ENCODE measurements at regions not wholly inside any gene's neighbourhood (a gene's known extent, or its start where the extent isn't known, plus 50 kb on each side); places are given as distances from the start of the nearest gene placed in this dataset.

DNA sequence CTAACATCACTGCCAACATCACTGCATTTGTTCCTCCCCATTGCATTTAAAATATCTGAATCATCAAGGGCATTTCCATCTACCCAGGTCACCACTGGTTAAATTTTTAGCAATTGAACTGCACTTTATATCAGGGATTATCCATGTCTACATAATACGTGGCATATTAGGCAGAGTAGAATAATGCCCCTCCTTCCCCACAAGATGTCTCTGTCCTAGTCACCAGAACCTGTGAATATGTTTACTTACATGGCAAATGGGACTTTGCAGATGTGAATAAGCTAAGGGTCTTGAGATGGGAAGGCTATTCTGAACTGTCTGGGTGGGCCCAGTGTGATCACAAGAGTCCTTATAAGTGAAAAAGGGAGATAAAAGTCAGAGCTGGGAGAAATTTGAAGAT is 181.7 kb upstream of the ARID2 start:
- no peak for DNase-seq (ENCODE audit: extremely low spot score, insufficient read length, low read depth)
- no peak for FAIRE-seq

GRCh38 chr12:45548426-45548825 is 181.1 kb upstream of the ARID2 start:
- FAIRE-seq: no peak
- DNase-seq (ENCODE audit: extremely low spot score, insufficient read length, low read depth): no peak

GRCh38 chr12:45549337-45549902 is 180.1 kb upstream of the ARID2 start:
- FAIRE-seq (no peak), DNase-seq (ENCODE audit: extremely low spot score, insufficient read length, low read depth) (no peak)

DNA sequence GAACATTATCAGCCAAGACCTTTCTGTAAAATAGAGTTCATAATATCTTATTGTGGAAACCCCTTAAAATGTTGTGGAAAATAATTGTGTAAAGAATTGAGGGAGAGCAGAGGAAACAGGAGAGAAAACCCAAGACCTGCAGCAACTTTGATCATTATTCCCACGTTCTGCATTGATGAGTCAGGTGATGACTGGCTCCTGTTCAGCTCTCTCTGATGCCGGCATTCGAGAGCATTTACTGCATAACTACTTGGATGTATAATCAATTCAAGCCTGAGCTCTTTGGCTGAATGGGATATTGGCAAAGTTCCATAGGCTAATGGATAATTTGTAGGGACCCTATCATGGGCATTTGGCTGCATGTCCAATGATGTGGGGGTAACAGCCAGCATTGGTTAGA is 176.3 kb upstream of the ARID2 start:
- FAIRE-seq: no peak

GRCh38 chr12:45557016-45557415 is 172.5 kb upstream of the ARID2 start:
- DNase-seq (ENCODE audit: extremely low spot score, insufficient read length, low read depth) (no peak), FAIRE-seq (no peak)

More for the DNA sequence above, 176.3 kb upstream of the ARID2 start:
- DNase-seq (ENCODE audit: extremely low spot score, insufficient read length, low read depth): no peak

GRCh38 chr12:45558353-45558752 is 171.2 kb upstream of the ARID2 start:
- FAIRE-seq: no peak

GRCh38 chr12:45559537-45559936 is 170.0 kb upstream of the ARID2 start:
- DNase-seq (ENCODE audit: extremely low spot score, insufficient read length, low read depth): no peak

More at GRCh38 chr12:45558353-45558752, 171.2 kb upstream of the ARID2 start:
- no peak for DNase-seq (ENCODE audit: extremely low spot score, insufficient read length, low read depth)

GRCh38 chr12:45560689-45561088 is 168.8 kb upstream of the ARID2 start:
- DNase-seq (ENCODE audit: extremely low spot score, insufficient read length, low read depth) (no peak), FAIRE-seq (no peak)

More at GRCh38 chr12:45559537-45559936, 170.0 kb upstream of the ARID2 start:
- FAIRE-seq: no peak

- no peak for FAIRE-seq
- no peak for DNase-seq (ENCODE audit: extremely low spot score, insufficient read length, low read depth)
Measured at GRCh38 chr12:45561488-45561887, 168.0 kb upstream of the ARID2 start.

DNA sequence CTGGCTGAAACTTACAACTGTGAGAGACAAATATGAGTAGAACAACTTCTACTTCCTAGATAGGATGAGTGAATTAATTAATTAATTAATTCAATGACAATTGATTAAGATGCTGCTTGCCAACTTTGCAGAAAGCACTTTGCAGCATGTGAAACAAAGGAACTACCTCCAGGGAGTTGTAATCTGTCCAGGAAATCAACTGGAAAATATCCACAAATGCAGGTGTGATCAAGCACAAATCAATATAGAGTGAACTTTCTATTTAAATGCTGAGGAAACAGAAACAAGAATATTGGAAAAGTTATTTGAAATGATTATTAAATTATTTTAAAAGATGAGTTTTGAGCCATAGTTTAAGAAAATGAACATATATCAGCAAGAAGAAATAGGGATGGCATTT is 163.9 kb upstream of the ARID2 start:
- FAIRE-seq (no peak), DNase-seq (ENCODE audit: extremely low spot score, insufficient read length, low read depth) (no peak)

- DNase-seq (ENCODE audit: extremely low spot score, insufficient read length, low read depth) (no peak), FAIRE-seq (no peak)
Measured at GRCh38 chr12:45566257-45566656, 163.2 kb upstream of the ARID2 start.

- DNase-seq (ENCODE audit: extremely low spot score, insufficient read length, low read depth) (no peak), FAIRE-seq (no peak)
Measured at GRCh38 chr12:45568808-45569207, 160.7 kb upstream of the ARID2 start.

- FAIRE-seq (no peak), DNase-seq (ENCODE audit: extremely low spot score, insufficient read length, low read depth) (no peak)
Measured at GRCh38 chr12:45570501-45570900, 159.0 kb upstream of the ARID2 start.

GRCh38 chr12:45572114-45572513 is 157.4 kb upstream of the ARID2 start:
- DNase-seq (ENCODE audit: extremely low spot score, insufficient read length, low read depth): no peak
- FAIRE-seq: no peak

GRCh38 chr12:45575417-45575816 is 154.1 kb upstream of the ARID2 start:
- DNase-seq (ENCODE audit: extremely low spot score, insufficient read length, low read depth): no peak
- no peak for FAIRE-seq

DNA sequence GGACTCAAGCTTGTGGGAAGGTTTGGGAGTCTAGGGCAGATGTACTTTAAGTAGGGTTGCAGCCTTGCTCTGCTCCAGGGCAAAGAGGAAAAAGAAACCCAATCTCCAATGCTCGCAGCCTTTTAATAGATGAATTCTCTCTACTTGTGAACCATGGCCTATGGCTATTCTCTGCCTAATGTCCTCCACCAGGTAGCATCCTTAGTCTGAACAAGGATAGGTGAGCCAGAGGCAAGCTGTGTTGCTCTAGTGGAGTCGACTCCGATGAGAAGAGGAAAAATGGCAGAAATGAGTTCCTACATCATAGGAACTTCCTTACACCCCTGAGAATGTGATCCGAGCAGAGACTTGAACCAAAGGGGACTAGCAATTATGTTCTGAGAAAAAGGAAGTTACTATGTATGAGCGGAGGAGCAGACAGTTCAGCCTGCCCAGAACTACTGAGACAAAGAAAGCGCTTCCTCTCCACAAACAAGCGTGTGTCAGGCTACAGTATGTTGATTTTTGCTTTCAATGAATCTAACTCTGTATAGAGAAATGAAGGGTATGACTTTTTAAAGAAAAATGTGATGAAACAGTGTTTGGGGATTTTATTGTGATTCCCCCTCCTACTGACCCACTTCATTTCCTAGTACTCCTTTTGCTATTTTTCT is 153.6 kb upstream of the ARID2 start:
- peak; percentile 82 for FAIRE-seq

GRCh38 chr12:45577844-45578399 is 151.6 kb upstream of the ARID2 start:
- DNase-seq (ENCODE audit: extremely low spot score, insufficient read length, low read depth) (no peak), FAIRE-seq (peak; percentile 15)

More for the DNA sequence above, 153.6 kb upstream of the ARID2 start:
- DNase-seq (ENCODE audit: extremely low spot score, insufficient read length, low read depth): no peak

GRCh38 chr12:45580356-45580969 is 149.0 kb upstream of the ARID2 start:
- DNase-seq (ENCODE audit: extremely low spot score, insufficient read length, low read depth): no peak
- FAIRE-seq: no peak

- FAIRE-seq: no peak
- no peak for DNase-seq (ENCODE audit: extremely low spot score, insufficient read length, low read depth)
Measured at GRCh38 chr12:45581112-45581511, 148.4 kb upstream of the ARID2 start.

DNA sequence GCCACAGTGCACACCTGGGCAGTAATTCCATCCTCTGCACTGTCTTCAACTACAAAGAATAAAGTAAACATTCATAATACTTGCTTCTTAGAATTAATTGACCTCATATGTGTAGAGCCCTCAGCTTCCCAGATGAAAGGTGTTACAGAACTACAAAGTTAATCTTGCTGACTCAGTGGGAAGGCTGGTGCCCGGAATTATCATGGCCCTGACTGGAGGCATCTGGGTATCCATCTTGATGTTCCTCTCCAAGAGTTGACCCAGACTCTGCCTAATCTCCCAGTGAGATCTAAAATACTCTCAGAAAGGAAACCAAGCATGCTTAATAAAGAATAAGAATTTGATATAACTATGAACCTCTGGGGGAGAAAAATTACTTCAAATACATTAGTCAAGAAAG is 147.0 kb upstream of the ARID2 start:
- no peak for FAIRE-seq
- no peak for DNase-seq (ENCODE audit: extremely low spot score, insufficient read length, low read depth)

DNA sequence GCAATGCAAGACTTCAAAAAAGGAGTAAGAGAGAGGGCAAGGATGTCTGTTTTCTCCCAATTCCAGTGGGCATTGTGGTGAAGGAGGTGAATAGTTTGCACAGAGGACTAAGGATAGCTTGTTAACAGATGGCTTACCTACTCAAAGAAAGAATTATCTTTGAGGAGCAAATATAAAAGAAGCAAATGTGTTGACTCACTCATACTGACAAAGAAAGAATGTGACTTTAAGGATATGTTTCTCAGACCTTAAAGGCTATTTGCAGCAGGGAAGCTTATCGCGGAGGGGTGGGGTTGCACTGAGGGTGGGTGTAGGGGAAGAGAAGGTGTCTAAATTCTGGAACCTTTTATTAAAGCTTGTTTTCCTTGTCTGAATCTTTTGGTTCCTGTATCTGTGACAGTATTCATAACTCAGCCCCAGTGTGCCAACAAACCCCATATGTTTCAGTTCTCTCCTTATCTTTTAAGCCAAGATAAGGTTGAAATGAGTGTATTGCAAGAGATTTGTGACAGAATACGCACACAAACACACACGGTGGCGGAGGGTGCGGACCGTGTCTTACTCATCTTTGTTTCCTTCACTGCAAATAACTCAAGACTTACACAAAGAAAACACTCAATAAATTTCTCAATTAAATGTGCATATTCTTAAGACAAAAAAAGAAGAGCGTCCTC is 146.4 kb upstream of the ARID2 start:
- DNase-seq (ENCODE audit: extremely low spot score, insufficient read length, low read depth) (no peak), FAIRE-seq (no peak)

All from GM18507 (cell line).